SU-DHL-6 (cell line): ENCODE measurements at regions not wholly inside any gene's neighbourhood (a gene's known extent, or its start where the extent isn't known, plus 50 kb on each side); places are given as distances from the start of the nearest gene placed in this dataset.

Source experiments
- CTCF ChIP-seq: fragments of 200-600 bp; sonication (generic); IDR thresholded peaks from one replicate; pipeline ENCODE4 v1.5.1; 2017; ENCODE audit warnings: antibody characterized with exemption, mild to moderate bottlenecking, low read length, moderate library complexity; ENCODE audit not compliant: insufficient read depth, poor library complexity, severe bottlenecking
- EZH2phosphoT487 ChIP-seq: fragments of 200-600 bp; sonication (generic), shearing (Covaris generic); conservative IDR thresholded peaks from 2 replicates; pipeline ENCODE4 v1.6.1; 2018; ENCODE audit warnings: mild to moderate bottlenecking, antibody characterized with exemption, low read length, moderate library complexity, mixed read lengths

- TF ChIP-seq EZH2phosphoT487: no peak
- TF ChIP-seq CTCF: no peak
Observed at GRCh38 chr10:111265341-111265740, 188.5 kb downstream of the ADRA2A start.
